ENCODE measurements at regions not wholly inside any gene's neighbourhood (a gene's known extent, or its start where the extent isn't known, plus 50 kb on each side); places are given as distances from the start of the nearest gene placed in this dataset.

- Histone ChIP-seq H3K4me3 (ENCODE audit: low read length) (no peak overlapping the region), H3K9ac (ENCODE audit: low read length) (no peak overlapping the region), H3K36me3 (replicated peaks; ENCODE audit: low read depth, low read length) (no peaks in the 10 kb centered on the region), H3K9me3 (ENCODE audit: insufficient read depth, low read length) (no peaks in the 10 kb centered on the region), H3K79me2 (ENCODE audit: low read length) (no peaks in the 10 kb centered on the region), H4K20me1 (ENCODE audit: insufficient read depth, low read length) (no peaks in the 10 kb centered on the region), H3K4me2 (ENCODE audit: low read length) (no peak overlapping the region), H3K27me3 (ENCODE audit: low read depth, low read length) (no peaks in the 10 kb centered on the region), H3K27ac (ENCODE audit: low read length) (no peak overlapping the region), H2AFZ (ENCODE audit: low read depth, low read length) (no peak overlapping the region), H3K4me1 (ENCODE audit: low read length) (no peaks in the 10 kb centered on the region)
- TF ChIP-seq EZH2phosphoT487 (IDR thresholded peaks at IDR 0.05; ENCODE audit: low read depth) = no peak
- TF ChIP-seq, protein P1, sequence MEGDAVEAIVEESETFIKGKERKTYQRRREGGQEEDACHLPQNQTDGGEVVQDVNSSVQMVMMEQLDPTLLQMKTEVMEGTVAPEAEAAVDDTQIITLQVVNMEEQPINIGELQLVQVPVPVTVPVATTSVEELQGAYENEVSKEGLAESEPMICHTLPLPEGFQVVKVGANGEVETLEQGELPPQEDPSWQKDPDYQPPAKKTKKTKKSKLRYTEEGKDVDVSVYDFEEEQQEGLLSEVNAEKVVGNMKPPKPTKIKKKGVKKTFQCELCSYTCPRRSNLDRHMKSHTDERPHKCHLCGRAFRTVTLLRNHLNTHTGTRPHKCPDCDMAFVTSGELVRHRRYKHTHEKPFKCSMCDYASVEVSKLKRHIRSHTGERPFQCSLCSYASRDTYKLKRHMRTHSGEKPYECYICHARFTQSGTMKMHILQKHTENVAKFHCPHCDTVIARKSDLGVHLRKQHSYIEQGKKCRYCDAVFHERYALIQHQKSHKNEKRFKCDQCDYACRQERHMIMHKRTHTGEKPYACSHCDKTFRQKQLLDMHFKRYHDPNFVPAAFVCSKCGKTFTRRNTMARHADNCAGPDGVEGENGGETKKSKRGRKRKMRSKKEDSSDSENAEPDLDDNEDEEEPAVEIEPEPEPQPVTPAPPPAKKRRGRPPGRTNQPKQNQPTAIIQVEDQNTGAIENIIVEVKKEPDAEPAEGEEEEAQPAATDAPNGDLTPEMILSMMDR (IDR thresholded peaks at IDR 0.05; ENCODE audit: low read depth, low read length) = no peak
Observed at GRCh38 chr10:57673446-57673960, 594.2 kb downstream of the IPMK start.

DNA sequence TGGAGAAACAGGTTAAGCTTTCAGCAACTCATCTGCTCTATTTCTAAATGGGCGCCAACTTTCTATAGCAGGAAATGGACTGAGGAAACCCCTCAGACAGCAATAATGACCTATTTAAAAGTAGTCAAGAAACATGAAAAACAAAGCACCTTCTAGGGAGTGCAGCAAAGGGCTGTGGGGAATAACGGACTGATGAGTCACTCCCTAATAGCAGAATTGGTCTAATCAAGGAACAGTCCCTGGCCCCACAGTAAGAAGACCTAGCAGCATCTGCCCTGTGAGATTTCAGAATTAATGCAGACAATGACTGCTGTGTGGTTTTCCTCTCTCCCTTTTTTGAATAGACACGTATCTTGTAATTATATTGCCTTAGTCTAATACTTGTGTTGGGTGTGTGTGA is 602.9 kb downstream of the IPMK start:
- H3K36me3 ChIP-seq (replicated peaks; ENCODE audit: low read depth, low read length) = no peaks in the 10 kb centered on the region
- H2AFZ ChIP-seq (ENCODE audit: low read depth, low read length) = no peak overlapping the region
- no peaks in the 10 kb centered on the region for H3K9me3 ChIP-seq (ENCODE audit: insufficient read depth, low read length)
- no peak overlapping the region for H3K4me2 ChIP-seq (ENCODE audit: low read length)
- no peak for TF ChIP-seq EZH2phosphoT487 (IDR thresholded peaks at IDR 0.05; ENCODE audit: low read depth)
- TF ChIP-seq, protein P1 (IDR thresholded peaks at IDR 0.05; ENCODE audit: low read depth, low read length) = no peak
- H3K27ac ChIP-seq (ENCODE audit: low read length) = no peak overlapping the region
- H3K4me1 ChIP-seq (ENCODE audit: low read length) = no peaks in the 10 kb centered on the region
- H3K79me2 ChIP-seq (ENCODE audit: low read length) = no peaks in the 10 kb centered on the region
- H4K20me1 ChIP-seq (ENCODE audit: insufficient read depth, low read length) = no peaks in the 10 kb centered on the region
- no peak overlapping the region for H3K4me3 ChIP-seq (ENCODE audit: low read length)
- no peak overlapping the region for H3K9ac ChIP-seq (ENCODE audit: low read length)
- H3K27me3 ChIP-seq (ENCODE audit: low read depth, low read length) = no peaks in the 10 kb centered on the region

- TF ChIP-seq, protein P1 (IDR thresholded peaks at IDR 0.05; ENCODE audit: low read depth, low read length) = no peak
- no peak for TF ChIP-seq EZH2phosphoT487 (IDR thresholded peaks at IDR 0.05; ENCODE audit: low read depth)
- no peaks in the 10 kb centered on the region for H3K36me3 ChIP-seq (replicated peaks; ENCODE audit: low read depth, low read length)
- no peaks in the 10 kb centered on the region for H4K20me1 ChIP-seq (ENCODE audit: insufficient read depth, low read length)
- H2AFZ ChIP-seq (ENCODE audit: low read depth, low read length) = no peak overlapping the region
- no peaks in the 10 kb centered on the region for H3K9me3 ChIP-seq (ENCODE audit: insufficient read depth, low read length)
- H3K9ac ChIP-seq (ENCODE audit: low read length) = no peak overlapping the region
- H3K27me3 ChIP-seq (ENCODE audit: low read depth, low read length) = no peaks in the 10 kb centered on the region
- H3K79me2 ChIP-seq (ENCODE audit: low read length) = no peaks in the 10 kb centered on the region
- H3K4me3 ChIP-seq (ENCODE audit: low read length) = no peak overlapping the region
- H3K27ac ChIP-seq (ENCODE audit: low read length) = no peak overlapping the region
- no peak overlapping the region for H3K4me2 ChIP-seq (ENCODE audit: low read length)
- H3K4me1 ChIP-seq (ENCODE audit: low read length) = no peaks in the 10 kb centered on the region
Observed at GRCh38 chr10:57663401-57663800, 604.3 kb downstream of the IPMK start.

DNA sequence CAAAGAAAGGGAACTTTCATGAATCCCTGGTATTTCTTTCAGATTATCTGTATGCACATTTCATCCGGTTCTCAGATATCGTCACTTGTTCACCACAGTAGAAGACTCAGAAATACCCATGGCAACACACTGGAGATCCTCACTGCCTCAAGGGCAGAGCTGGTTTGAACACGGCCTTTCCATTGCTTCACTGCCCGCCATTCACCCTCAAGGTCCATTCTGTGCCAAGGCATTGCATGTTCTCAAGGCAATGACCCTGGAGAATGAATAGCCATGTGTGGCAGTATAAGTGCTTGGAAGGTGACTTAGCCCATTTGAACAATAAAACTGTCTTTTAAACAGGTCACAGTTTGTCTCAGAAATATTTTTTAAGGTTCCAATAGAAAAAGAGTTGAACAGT is 606.5 kb downstream of the IPMK start:
- no peak for TF ChIP-seq EZH2phosphoT487 (IDR thresholded peaks at IDR 0.05; ENCODE audit: low read depth)
- TF ChIP-seq, protein P1 (IDR thresholded peaks at IDR 0.05; ENCODE audit: low read depth, low read length) = no peak
- H3K27ac ChIP-seq (ENCODE audit: low read length) = no peak overlapping the region
- H3K4me3 ChIP-seq (ENCODE audit: low read length) = no peak overlapping the region
- no peak overlapping the region for H2AFZ ChIP-seq (ENCODE audit: low read depth, low read length)
- no peaks in the 10 kb centered on the region for H3K79me2 ChIP-seq (ENCODE audit: low read length)
- no peaks in the 10 kb centered on the region for H3K9me3 ChIP-seq (ENCODE audit: insufficient read depth, low read length)
- no peak overlapping the region for H3K4me2 ChIP-seq (ENCODE audit: low read length)
- no peaks in the 10 kb centered on the region for H3K36me3 ChIP-seq (replicated peaks; ENCODE audit: low read depth, low read length)
- H3K4me1 ChIP-seq (ENCODE audit: low read length) = no peaks in the 10 kb centered on the region
- no peaks in the 10 kb centered on the region for H4K20me1 ChIP-seq (ENCODE audit: insufficient read depth, low read length)
- no peaks in the 10 kb centered on the region for H3K27me3 ChIP-seq (ENCODE audit: low read depth, low read length)
- no peak overlapping the region for H3K9ac ChIP-seq (ENCODE audit: low read length)

All from OCI-LY3 (cell line).